ENCODE measurements at regions not wholly inside any gene's neighbourhood (a gene's known extent, or its start where the extent isn't known, plus 50 kb on each side); places are given as distances from the start of the nearest gene placed in this dataset.

- Mint-ChIP-seq H3K27ac (no peak overlapping the region), H3K4me3 (no peak overlapping the region), H3K9me3 (peaks cover 0 to 7% (median 0%) of the 10 kb centered on the region in 7 donors), H3K4me1 (no peaks in the 10 kb centered on the region), H3K36me3 (no peaks in the 10 kb centered on the region), H3K27me3 (ENCODE audit: low read depth in 3 of 3) (peaks cover 1 to 2% (median 1%) of the 10 kb centered on the region in 3 donors)
- H3K4me2 ChIP-seq (replicated peaks; ENCODE audit: extremely low read depth, low read length, poor library complexity, severe bottlenecking) = no peak overlapping the region
- no peaks in the 10 kb centered on the region for H3K9me3 ChIP-seq (replicated peaks in 1 of 2; ENCODE audit: control insufficient read depth in 1 of 2, insufficient read depth in 1 of 2, low read length in 2 of 2)
- H3K79me2 ChIP-seq (ENCODE audit: insufficient read depth, low read length) = no peaks in the 10 kb centered on the region
- 75% methylated on average over 2 of the region's 4 CpGs for WGBS (ENCODE audit: insufficient coverage)
- no peak overlapping the region for H2AFZ ChIP-seq (ENCODE audit: insufficient read depth, low read depth, low read length, poor library complexity, severe bottlenecking)
- intact Hi-C loops (cut with micrococcal nuclease) = loop anchor here in 1 of 2 donors (5.0 kb wide), 1 partner anchor 308 kb away; no protein-coding TSS in a partner anchor
- DNase-seq = no peak
- no peaks in the 10 kb centered on the region for H4K20me1 ChIP-seq (ENCODE audit: insufficient read depth, low read length)
- TF ChIP-seq CTCF (IDR thresholded peaks at IDR 0.05) = no peak
- H3K4me3 ChIP-seq (replicated peaks in 1 of 3; ENCODE audit: low read depth in 2 of 3, low read length in 3 of 3) = no peak overlapping the region
- no peaks in the 10 kb centered on the region for H3K27me3 ChIP-seq (ENCODE audit: control insufficient read depth in 2 of 2, insufficient read depth in 2 of 2, low read length in 2 of 2)
- no peaks in the 10 kb centered on the region for H3K36me3 ChIP-seq (replicated peaks in 1 of 2; ENCODE audit: control insufficient read depth in 1 of 2, insufficient read depth in 2 of 2, low read length in 2 of 2)
- H3K4me1 ChIP-seq (ENCODE audit: control insufficient read depth in 1 of 2, insufficient read depth in 2 of 2, low read length in 2 of 2) = no peaks in the 10 kb centered on the region
- H3K9ac ChIP-seq (ENCODE audit: insufficient read depth, low read length, poor library complexity, severe bottlenecking) = no peak overlapping the region
- no peak overlapping the region for H3K27ac ChIP-seq (ENCODE audit: low read depth in 1 of 2, low read length in 2 of 2)
Observed at GRCh38 chr1:209510063-209510462, 73.5 kb upstream of the CAMK1G start.

GRCh38 chr1:209511169-209511568 lies 72.3 kb upstream of the CAMK1G start:
- Histone ChIP-seq H3K36me3 (replicated peaks in 1 of 2; ENCODE audit: control insufficient read depth in 1 of 2, insufficient read depth in 2 of 2, low read length in 2 of 2) (no peaks in the 10 kb centered on the region), H3K27me3 (ENCODE audit: control insufficient read depth in 2 of 2, insufficient read depth in 2 of 2, low read length in 2 of 2) (no peaks in the 10 kb centered on the region), H3K9ac (ENCODE audit: insufficient read depth, low read length, poor library complexity, severe bottlenecking) (no peak overlapping the region), H3K4me2 (replicated peaks; ENCODE audit: extremely low read depth, low read length, poor library complexity, severe bottlenecking) (no peak overlapping the region), H3K4me1 (ENCODE audit: control insufficient read depth in 1 of 2, insufficient read depth in 2 of 2, low read length in 2 of 2) (no peaks in the 10 kb centered on the region), H3K4me3 (replicated peaks in 1 of 3; ENCODE audit: low read depth in 2 of 3, low read length in 3 of 3) (no peak overlapping the region), H4K20me1 (ENCODE audit: insufficient read depth, low read length) (no peaks in the 10 kb centered on the region), H3K79me2 (ENCODE audit: insufficient read depth, low read length) (no peaks in the 10 kb centered on the region), H2AFZ (ENCODE audit: insufficient read depth, low read depth, low read length, poor library complexity, severe bottlenecking) (no peak overlapping the region), H3K27ac (ENCODE audit: low read depth in 1 of 2, low read length in 2 of 2) (no peak overlapping the region), H3K9me3 (replicated peaks in 1 of 2; ENCODE audit: control insufficient read depth in 1 of 2, insufficient read depth in 1 of 2, low read length in 2 of 2) (no peaks in the 10 kb centered on the region)
- no peak for TF ChIP-seq CTCF (IDR thresholded peaks at IDR 0.05)
- H3K27me3 Mint-ChIP-seq (ENCODE audit: low read depth in 3 of 3) = peaks cover 1 to 2% (median 1%) of the 10 kb centered on the region in 3 donors
- WGBS (ENCODE audit: insufficient coverage) = 50% methylated on average over 1 of the region's 3 CpGs
- no peak for DNase-seq
- no peaks in the 10 kb centered on the region for H3K36me3 Mint-ChIP-seq
- no peaks in the 10 kb centered on the region for H3K4me1 Mint-ChIP-seq
- intact Hi-C loops (cut with micrococcal nuclease) = loop anchor here in 1 of 2 donors (5.0 kb wide), 1 partner anchor 309 kb away; no protein-coding TSS in a partner anchor
- no peak overlapping the region for H3K27ac Mint-ChIP-seq
- no peak overlapping the region for H3K4me3 Mint-ChIP-seq
- H3K9me3 Mint-ChIP-seq = peaks cover 0 to 6% (median 0%) of the 10 kb centered on the region in 7 donors
